NCI-H1092 (cell line): ENCODE measurements at regions not wholly inside any gene's neighbourhood (a gene's known extent, or its start where the extent isn't known, plus 50 kb on each side); places are given as distances from the start of the nearest gene placed in this dataset.

Experiments used
- DNase-seq: peaks from one replicate; lab custom pipeline; 2025; lab: John Stamatoyannopoulos, UW

- DNase-seq = peak; percentile 21
Observed at GRCh38 chr15:94535298-94536048, 304.1 kb downstream of the MCTP2 start.

GRCh38 chr15:94536549-94536948 is 305.2 kb downstream of the MCTP2 start:
- no peak for DNase-seq

GRCh38 chr15:94538280-94538679 is 306.9 kb downstream of the MCTP2 start:
- DNase-seq = no peak

GRCh38 chr15:94542391-94542790 is 311.0 kb downstream of the MCTP2 start:
- no peak for DNase-seq

- DNase-seq = no peak
Observed at GRCh38 chr15:94546808-94547207, 315.4 kb downstream of the MCTP2 start.

DNA sequence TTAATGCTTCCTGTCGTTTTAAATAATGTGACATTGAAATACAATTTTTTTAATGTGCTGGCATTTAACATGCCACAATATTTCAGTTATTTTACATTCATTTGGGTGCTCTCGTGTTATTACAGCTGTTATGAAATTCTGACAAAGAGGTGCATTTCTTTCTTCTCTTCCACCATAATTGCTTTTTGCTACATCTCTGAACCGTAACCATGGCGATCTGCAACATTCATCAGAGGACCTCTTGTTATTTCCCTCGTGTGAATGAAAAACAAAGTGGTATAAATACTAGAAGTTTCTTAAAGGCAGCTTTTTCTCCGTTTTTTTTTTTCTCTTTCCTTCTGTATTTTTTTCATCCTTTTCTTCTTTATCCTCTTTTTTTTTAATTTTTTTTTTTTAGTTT is 316.4 kb downstream of the MCTP2 start:
- no peak for DNase-seq

- no peak for DNase-seq
Observed at GRCh38 chr15:94555841-94556519, 324.6 kb downstream of the MCTP2 start.

DNA sequence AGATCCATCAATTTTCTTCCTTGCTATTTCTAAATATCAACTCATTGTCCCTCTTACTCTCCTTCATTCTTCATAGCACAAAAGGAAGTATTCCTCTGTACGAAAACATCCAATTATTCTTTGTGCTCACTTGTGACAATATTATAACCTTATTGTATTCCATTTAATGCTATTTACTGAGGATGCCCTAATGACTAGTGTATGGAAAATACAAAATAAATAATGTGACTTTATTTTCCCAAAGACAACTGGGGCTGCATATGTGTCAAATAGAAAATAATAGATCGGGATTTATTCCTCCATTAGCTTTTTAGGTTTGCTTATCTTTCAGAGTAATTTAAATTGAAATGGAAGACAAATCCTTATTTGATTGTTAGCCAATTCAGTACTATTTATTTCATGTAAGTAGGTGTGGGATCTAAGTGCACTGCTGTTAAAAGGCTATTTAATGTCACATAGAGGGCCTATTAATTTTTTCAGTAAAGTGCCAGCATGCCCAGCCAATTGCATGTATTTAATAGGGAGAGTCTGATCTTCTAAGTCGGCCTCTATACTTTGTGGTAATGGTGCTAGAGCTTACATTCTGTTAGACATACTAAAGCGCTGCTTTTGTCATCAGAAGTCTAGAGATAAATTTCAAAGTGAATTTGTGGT is 329.8 kb downstream of the MCTP2 start:
- no peak for DNase-seq

DNA sequence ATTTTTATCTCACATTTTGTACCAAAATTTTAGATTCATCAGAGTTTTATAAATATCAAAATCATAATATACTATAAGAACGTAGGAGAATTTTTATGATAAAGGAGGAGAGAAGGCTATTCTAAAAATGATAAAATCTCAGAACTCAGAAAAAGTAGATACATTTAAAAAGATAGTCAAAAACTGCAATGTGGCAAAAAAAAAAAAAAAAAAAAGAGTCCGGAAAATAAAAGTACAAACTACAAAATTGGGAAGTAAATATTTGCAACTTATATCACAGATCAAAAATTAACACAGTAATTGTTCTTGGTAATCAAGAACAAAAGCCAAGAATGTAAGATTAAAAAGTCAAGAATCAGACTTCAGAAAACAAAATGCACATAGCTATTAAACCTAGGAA is 332.1 kb downstream of the MCTP2 start:
- no peak for DNase-seq

DNA sequence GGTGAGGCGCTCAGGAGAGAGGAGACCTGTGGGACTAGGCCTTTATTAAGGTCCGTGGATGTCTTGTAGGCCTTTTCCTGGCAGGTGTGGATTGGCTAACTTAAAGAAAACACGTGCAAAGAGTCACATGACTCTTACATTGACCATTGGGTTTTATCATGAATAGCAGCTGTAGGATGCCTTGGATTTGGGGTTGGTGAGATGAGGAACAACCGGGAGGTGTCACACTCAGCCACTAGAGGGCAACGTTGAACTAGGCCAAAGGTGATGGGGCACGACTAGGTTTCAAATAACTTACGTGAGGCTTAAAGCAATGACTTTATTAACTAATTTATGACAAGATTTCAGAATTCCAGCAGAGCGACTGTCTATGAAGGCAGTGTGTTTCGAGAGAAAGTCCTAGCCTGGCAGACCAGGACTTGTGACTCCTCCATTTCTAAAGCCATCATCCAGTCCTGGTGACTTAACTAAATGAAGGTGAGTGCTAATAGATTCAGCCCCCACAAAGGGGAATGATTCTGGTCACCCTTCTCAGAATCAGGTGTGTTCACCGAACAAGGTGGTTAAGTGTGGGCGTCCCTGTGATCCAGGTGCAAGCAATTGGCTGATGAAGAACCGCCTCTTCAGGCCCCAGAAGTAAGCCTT is 345.6 kb downstream of the MCTP2 start:
- no peak for DNase-seq

- DNase-seq = no peak
Observed at GRCh38 chr15:94579286-94579685, 347.9 kb downstream of the MCTP2 start.

DNA sequence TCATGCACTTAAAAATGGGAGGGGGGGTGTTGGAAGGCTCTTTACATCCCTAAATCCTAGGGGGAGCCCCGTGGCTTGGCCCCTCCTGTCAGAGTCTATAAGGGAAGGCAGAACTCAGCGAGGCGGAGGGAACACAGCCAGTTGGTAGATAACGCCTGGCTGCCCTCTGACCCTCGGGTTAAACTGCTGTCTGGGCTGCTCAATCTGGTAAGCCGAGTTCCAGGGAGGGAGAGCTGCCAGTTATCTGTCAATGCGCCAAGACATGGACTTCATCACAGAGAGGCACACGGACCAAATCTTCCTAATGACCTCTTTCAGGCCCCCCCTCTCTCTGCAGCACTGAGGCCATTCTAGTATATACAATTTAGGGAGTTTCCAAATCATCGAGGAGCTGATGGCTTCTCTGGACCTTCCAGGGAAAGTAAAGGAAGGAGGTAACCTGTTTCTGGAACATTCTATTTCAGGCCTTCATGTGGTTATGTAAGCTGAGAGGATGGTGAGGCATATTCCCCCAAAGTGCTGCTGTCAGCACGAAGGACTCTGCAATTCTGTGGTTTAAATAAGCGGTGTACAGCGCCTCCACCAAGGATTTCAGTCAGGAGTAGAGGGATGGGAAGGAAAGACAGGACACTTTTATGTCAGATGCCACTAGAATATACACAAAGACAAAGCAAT is 349.0 kb downstream of the MCTP2 start:
- no peak for DNase-seq

GRCh38 chr15:94582368-94582767 is 351.0 kb downstream of the MCTP2 start:
- no peak for DNase-seq

DNA sequence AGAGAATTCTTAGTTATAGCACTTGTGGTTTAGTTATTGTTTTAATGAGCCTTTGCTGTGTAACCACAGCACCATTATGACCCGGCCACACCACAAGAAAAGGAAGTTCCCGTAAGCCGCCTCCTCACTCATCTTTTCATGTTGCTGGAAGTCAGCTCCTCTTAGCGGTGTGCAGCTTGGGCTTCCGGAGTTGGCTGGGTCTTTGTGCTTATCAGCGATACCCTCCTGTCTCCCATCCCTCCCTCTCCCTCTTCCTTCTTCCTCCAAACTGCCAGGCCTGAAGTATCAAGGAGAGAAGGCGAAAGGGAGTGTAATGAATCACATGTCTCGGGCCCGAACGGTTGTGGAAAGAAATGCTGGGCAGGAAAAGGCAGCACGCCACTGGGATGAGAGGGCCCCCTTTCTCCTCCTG is 353.5 kb downstream of the MCTP2 start:
- no peak for DNase-seq

DNA sequence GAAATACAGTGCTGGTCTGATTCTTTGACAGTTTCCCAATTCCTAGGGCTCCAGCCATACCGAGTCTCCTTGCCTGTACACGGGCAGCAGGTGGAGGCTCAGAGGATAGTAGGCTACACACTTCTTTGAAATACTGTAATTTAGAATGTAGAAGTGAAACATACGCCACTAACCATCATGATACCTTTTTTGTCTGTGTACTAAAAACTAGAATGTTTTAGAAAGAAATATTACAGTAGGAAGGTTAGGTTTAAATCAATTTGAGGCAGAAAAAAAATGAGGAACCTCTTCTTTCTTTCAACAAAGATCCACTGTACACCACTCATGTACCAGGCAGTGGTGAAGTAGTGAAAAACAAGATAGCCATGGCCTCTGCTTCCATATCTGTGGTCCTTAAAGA is 354.7 kb downstream of the MCTP2 start:
- DNase-seq = no peak

DNA sequence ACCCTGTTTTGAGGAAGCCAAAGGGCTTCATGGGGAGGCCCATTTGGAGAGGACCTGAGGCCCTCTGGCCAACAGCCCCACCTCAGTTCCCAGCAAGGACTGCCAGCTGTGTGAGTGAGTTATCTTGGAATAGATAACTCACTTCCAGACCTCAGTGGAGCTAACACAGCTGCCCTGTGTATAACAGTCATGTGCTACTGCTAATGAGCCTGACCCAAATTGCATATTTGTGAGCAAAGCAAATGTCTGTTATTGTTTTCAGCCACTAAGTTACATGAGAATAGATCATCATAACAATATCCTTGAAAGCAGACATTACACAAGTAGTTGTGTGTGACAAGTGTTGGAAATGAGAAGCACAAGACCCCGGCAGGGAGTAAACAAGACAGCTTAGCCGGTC is 355.8 kb downstream of the MCTP2 start:
- no peak for DNase-seq

- DNase-seq = no peak
Observed at GRCh38 chr15:94588993-94589392, 357.6 kb downstream of the MCTP2 start.

DNA sequence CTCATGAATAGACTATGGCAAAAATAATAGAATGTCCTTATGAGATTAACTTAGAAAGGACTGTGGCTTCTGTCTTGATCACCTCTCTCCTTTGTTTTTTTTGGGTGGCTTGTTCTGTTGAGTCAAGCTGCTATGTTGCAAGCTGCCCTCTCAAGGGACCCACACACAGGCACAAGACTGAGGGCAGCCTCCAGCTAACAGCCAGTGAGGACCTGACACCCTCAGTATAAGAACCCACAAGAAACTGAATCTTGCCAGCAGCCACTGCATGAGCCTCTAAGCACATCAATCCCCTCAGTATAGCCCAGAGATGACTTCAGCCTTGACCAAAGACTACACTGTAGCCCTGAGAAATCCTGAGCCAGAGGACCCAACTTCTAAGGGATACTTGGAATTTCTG is 361.1 kb downstream of the MCTP2 start:
- no peak for DNase-seq

DNA sequence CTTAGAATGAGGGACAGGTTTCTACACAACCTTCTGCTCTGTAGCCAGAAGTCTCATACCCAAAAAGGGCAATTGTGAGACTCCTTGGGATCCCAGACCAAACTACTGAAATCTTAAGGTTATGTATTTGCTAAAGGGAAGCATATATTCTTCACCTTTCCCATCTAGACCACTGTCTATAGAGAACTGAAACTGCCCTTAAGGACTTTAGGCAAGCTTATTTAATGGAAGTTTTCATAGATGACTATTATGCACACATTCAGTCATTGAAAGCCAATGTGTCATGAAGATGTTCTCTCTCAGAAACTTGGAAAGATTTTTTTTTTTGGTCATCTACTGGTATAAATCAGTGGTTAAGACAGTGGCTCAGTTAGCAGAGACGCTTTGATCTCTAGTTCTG is 365.3 kb downstream of the MCTP2 start:
- no peak for DNase-seq

DNA sequence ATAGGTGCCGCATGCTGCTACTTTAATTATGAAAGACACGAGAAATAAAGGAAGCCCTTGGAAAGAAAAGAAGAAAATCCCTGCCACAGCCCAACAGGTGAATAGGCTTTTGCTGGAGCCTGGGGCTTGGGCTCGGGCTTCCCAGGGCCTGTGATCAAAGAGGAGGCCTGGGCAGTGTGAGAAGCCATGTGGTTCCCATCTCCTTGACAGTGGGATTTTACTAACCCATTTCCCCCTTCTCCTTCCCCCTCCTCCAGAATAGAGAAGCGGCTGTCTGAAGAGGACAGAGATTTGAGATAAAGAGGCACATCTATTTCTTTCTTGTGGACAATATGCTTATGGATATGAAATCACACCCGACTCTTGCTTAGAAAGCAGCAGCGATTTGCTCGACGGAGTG is 369.1 kb downstream of the MCTP2 start:
- DNase-seq = no peak

- DNase-seq = no peak
Observed at GRCh38 chr15:94602754-94603470, 371.6 kb downstream of the MCTP2 start.

- no peak for DNase-seq
Observed at GRCh38 chr15:94606286-94606685, 374.9 kb downstream of the MCTP2 start.
